IMR-90 (cell line): ENCODE measurements at regions not wholly inside any gene's neighbourhood (a gene's known extent, or its start where the extent isn't known, plus 50 kb on each side); places are given as distances from the start of the nearest gene placed in this dataset.
"Not testable (repeated sequence)": the region's sequence is repeated elsewhere in the genome, so short reads cannot be mapped to it uniquely, and the experiment has no call there.

ENCODE experiments used
- ATAC-seq: fragments of 200-7000 bp; cut with Tn5 transposase; 2 replicates; pipeline ENCODE4 v1.9.1; 2020; ENCODE audit warnings: low read depth, mild to moderate bottlenecking, moderate library complexity
- BruUV-seq: library from RNA; stranded (reverse); fragments of 400-500 nt; replicated peaks from 2 replicates; lab custom pipeline; 2021; lab: Mats Ljungman, UMichigan
- CTCF ChIA-PET: fragments of 300-600 bp; formaldehyde crosslinking; extraction: SDS; loops from one replicate; lab custom pipeline; 2021; ENCODE audit warnings: antibody characterized with exemption; lab: Yijun Ruan, JAX
- POLR2A ChIA-PET: fragments of 300-600 bp; sonication (Branson Sonifier 250); formaldehyde crosslinking; loops from one replicate; lab custom pipeline; 2022; ENCODE audit warnings: antibody characterized with exemption; ENCODE audit not compliant: unreplicated experiment; lab: Charles Lee
- DNase-seq: peaks from one replicate; pipeline ENCODE4 v3.0.0; 2013
- H2AFZ ChIP-seq: replicated peaks from 2 replicates; pipeline ENCODE3; 2013; ENCODE audit warnings: low read length, mild to moderate bottlenecking; ENCODE audit not compliant: poor library complexity
- H2AK5ac ChIP-seq: 2 replicates; pipeline ENCODE4 v1.6.1; 2013; ENCODE audit warnings: low read depth, low read length, inconsistent platforms
- H2AK9ac ChIP-seq: replicated peaks from 2 replicates; pipeline ENCODE3; 2013; ENCODE audit warnings: mild to moderate bottlenecking, low read depth, low read length, moderate library complexity; ENCODE audit not compliant: poor library complexity
- H2BK120ac ChIP-seq: 2 replicates; pipeline ENCODE4 v1.6.1; 2013; ENCODE audit warnings: low read depth, low read length, inconsistent platforms
- H2BK15ac ChIP-seq: 3 replicates; pipeline ENCODE4 v1.6.1; 2013; ENCODE audit warnings: low read depth, low read length, inconsistent platforms
- H2BK20ac ChIP-seq: 2 replicates; pipeline ENCODE4 v1.6.1; 2013; ENCODE audit warnings: low read depth, mild to moderate bottlenecking, inconsistent platforms, low read length, moderate library complexity
- H2BK5ac ChIP-seq: 2 replicates; pipeline ENCODE4 v1.6.1; 2013; ENCODE audit warnings: mild to moderate bottlenecking, low read depth, low read length, inconsistent platforms; ENCODE audit not compliant: poor library complexity, severe bottlenecking
- H3K14ac ChIP-seq: replicated peaks from 2 replicates; pipeline ENCODE4 v1.6.1; 2013; ENCODE audit warnings: low read depth, low read length, inconsistent platforms
- H3K18ac ChIP-seq: 2 replicates; pipeline ENCODE4 v1.6.1; 2013; ENCODE audit warnings: low read depth, low read length, control low read depth
- H3K23ac ChIP-seq: 2 replicates; pipeline ENCODE4 v1.6.1; 2013; ENCODE audit warnings: low read depth, low read length, inconsistent platforms
- H3K27ac ChIP-seq: 2 replicates; pipeline ENCODE4 v1.5.1; 2013; ENCODE audit warnings: mild to moderate bottlenecking, control low read depth, low read length; ENCODE audit not compliant: insufficient read depth
- H3K27me3 ChIP-seq: 2 replicates; pipeline ENCODE4 v1.6.1; 2013; ENCODE audit warnings: low read length; ENCODE audit not compliant: control insufficient read depth, insufficient read depth
- H3K36me3 ChIP-seq: 2 replicates; pipeline ENCODE4 v1.6.1; 2013; ENCODE audit warnings: low read length, mixed read lengths; ENCODE audit not compliant: control insufficient read depth, insufficient read depth
- H3K4ac ChIP-seq: 2 replicates; pipeline ENCODE4 v1.6.1; 2013; ENCODE audit warnings: low read depth, low read length, inconsistent platforms
- H3K4me1 ChIP-seq: 2 replicates; pipeline ENCODE4 v1.6.1; 2013; ENCODE audit warnings: low read length, mixed read lengths; ENCODE audit not compliant: control insufficient read depth, insufficient read depth
- H3K4me2 ChIP-seq: 2 replicates; pipeline ENCODE4 v1.6.1; 2013; ENCODE audit warnings: low read depth, mild to moderate bottlenecking, control low read depth, low read length, moderate library complexity
- H3K4me3 ChIP-seq: 2 replicates; pipeline ENCODE4 v1.5.1; 2013; ENCODE audit warnings: low read depth, mild to moderate bottlenecking, control low read depth, low read length, moderate library complexity; ENCODE audit not compliant: insufficient read depth
- H3K56ac ChIP-seq: 2 replicates; pipeline ENCODE4 v1.6.1; 2013; ENCODE audit warnings: low read length, inconsistent platforms; ENCODE audit not compliant: insufficient read depth; ENCODE audit errors: extremely low read depth
- H3K79me1 ChIP-seq, 2 experiments: 2 replicates each; pipeline ENCODE4 v1.6.1; 2013; ENCODE audit warnings: low read length in 2 of 2, inconsistent platforms in 1 of 2, low read depth in 1 of 2
- H3K9ac ChIP-seq: 2 replicates; pipeline ENCODE4 v1.6.1; 2013; ENCODE audit warnings: low read depth, low read length, control low read depth
- H3K9me1 ChIP-seq: 2 replicates; pipeline ENCODE4 v1.6.1; 2013; ENCODE audit warnings: low read length, inconsistent platforms; ENCODE audit not compliant: insufficient read depth
- H3K9me3 ChIP-seq: 2 replicates; pipeline ENCODE4 v1.6.1; 2013; ENCODE audit warnings: low read length; ENCODE audit not compliant: control insufficient read depth, insufficient read depth
- H4K20me1 ChIP-seq: 2 replicates; pipeline ENCODE4 v1.6.1; 2013; ENCODE audit warnings: low read length, inconsistent platforms; ENCODE audit not compliant: insufficient read depth
- H4K5ac ChIP-seq: 2 replicates; pipeline ENCODE4 v1.6.1; 2013; ENCODE audit warnings: mild to moderate bottlenecking, low read depth, low read length, control low read depth
- H4K8ac ChIP-seq, 2 experiments: 2 replicates each; pipeline ENCODE4 v1.6.1; 2013; ENCODE audit warnings: low read depth in 2 of 2, low read length in 2 of 2, control low read depth in 1 of 2, inconsistent platforms in 1 of 2
- H4K91ac ChIP-seq: 2 replicates; pipeline ENCODE4 v1.6.1; 2013; ENCODE audit warnings: low read depth, low read length, inconsistent platforms; ENCODE audit not compliant: insufficient read depth
- WGBS, 2 experiments: methylation state at CpG; one replicate each; pipeline versions ENCODE4 v1.1.5 to v1.1.7; 2013; ENCODE audit warnings: missing lambda C conversion rate in 2 of 2; ENCODE audit not compliant: insufficient read length in 1 of 2; ENCODE audit errors: extremely low coverage in 2 of 2; 5-methylcytosine and 5-hydroxymethylcytosine counted together
- dilution Hi-C: fragments of 300-500 bp; cut with HindIII; formaldehyde crosslinking; loops from one replicate; pipeline ENCODE4 v1.14.3; 2018; ENCODE audit warnings: low sequenced_read_pairs; ENCODE audit not compliant: unreplicated experiment
- in situ Hi-C: fragments of 300-500 bp; cut with MboI; formaldehyde crosslinking; loops from 3 replicates; pipeline ENCODE4 v1.14.3; 2019; ENCODE audit warnings: low sequenced_read_pairs, inconsistent platforms, mixed read lengths
- intact Hi-C: fragments of 100-400 bp; cut with micrococcal nuclease; formaldehyde crosslinking; loops from 2 replicates; pipeline ENCODE4 v1.10.0; 2022

DNA sequence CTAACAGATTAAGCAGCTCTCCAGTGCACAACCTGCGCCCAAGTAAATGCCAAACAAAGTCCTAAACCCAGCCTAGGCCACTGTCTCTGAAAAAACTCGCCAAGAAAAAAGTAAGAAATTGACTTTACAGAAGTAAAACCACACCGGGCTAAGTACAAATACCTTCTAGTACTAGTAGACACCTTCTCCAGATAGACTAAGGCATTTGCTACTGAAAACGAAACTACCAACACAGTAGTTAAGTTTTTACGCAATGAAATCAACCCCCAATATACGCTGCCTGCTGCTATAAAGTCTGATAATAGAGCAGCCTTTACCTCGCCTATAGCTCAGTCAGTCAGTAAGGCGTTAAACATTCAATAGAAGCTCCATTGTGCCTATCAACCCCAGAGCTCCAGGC lies 132.2 kb upstream of the ROPN1B start:
- H3K9ac ChIP-seq, H3K4me2 ChIP-seq, H3K9me3 ChIP-seq, H4K20me1 ChIP-seq, H2BK20ac ChIP-seq, DNase-seq, H3K9me1 ChIP-seq, H3K56ac ChIP-seq, H3K79me1 ChIP-seq, H3K18ac ChIP-seq, H3K27me3 ChIP-seq, H3K4me3 ChIP-seq, CTCF ChIA-PET, POLR2A ChIA-PET, H2BK5ac ChIP-seq, H2BK120ac ChIP-seq, dilution Hi-C loops, H4K5ac ChIP-seq, H4K8ac ChIP-seq, H3K27ac ChIP-seq, H2BK15ac ChIP-seq, in situ Hi-C loops, H3K23ac ChIP-seq, H3K4ac ChIP-seq, H4K91ac ChIP-seq, H3K4me1 ChIP-seq, BruUV-seq, H3K36me3 ChIP-seq, intact Hi-C loops, H2AK9ac ChIP-seq, ATAC-seq, H3K14ac ChIP-seq, H2AFZ ChIP-seq, H2AK5ac ChIP-seq: not testable (repeated sequence)
- WGBS, 2 experiments, result 93% methylated on average over 2 of the region's 8 CpGs; no CpG with 5 or more reads in 1 of the 2 experiments

GRCh38 chr3:125838857-125839256 lies 130.1 kb upstream of the ROPN1B start:
- dilution Hi-C loops, H3K9me3 ChIP-seq, H3K4ac ChIP-seq, ATAC-seq, H3K18ac ChIP-seq, H2BK120ac ChIP-seq, intact Hi-C loops, H3K9me1 ChIP-seq, H3K36me3 ChIP-seq, H3K14ac ChIP-seq, H3K9ac ChIP-seq, H3K79me1 ChIP-seq, H4K20me1 ChIP-seq, H3K4me1 ChIP-seq, H4K5ac ChIP-seq, BruUV-seq, H2BK20ac ChIP-seq, H2BK5ac ChIP-seq, H2BK15ac ChIP-seq, POLR2A ChIA-PET, H3K4me2 ChIP-seq, DNase-seq, H3K56ac ChIP-seq, H2AFZ ChIP-seq, in situ Hi-C loops, H3K27ac ChIP-seq, H2AK5ac ChIP-seq, H3K23ac ChIP-seq, CTCF ChIA-PET, H3K27me3 ChIP-seq, H3K4me3 ChIP-seq, H2AK9ac ChIP-seq, H4K8ac ChIP-seq, H4K91ac ChIP-seq: not testable (repeated sequence)
- WGBS, 2 experiments, result no CpG with 5 or more reads among the region's 5 CpGs
